ENCODE measurements at regions not wholly inside any gene's neighbourhood (a gene's known extent, or its start where the extent isn't known, plus 50 kb on each side); places are given as distances from the start of the nearest gene placed in this dataset.

DNA sequence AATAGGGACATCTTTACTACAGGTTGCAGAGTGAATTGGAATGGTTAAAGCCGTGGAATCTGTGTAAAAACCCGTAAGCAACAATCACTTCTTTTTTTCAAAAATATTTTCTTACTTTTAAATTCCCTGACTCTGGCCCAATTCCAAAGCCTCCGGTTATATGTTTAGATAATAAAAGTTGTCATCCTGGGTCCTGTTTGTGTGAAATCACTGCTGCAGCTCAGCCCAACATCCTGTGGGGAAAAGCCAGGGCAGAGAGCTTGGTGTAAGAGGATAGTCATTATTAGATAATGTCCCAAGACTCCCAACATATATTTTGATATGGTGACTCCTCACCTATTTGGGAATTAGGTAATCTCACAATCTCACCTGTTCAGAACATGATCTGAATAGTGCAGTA is 586.0 kb upstream of the BRINP1 start:
- intact Hi-C loops (cut with micrococcal nuclease) = no loop called here
- Histone ChIP-seq H4K20me1 (replicated peaks; ENCODE audit: control insufficient read depth, extremely low read depth, insufficient read depth, low read length) (no peaks in the 10 kb centered on the region), H3K36me3 (ENCODE audit: control insufficient read depth in 2 of 2, extremely low read depth in 1 of 2, insufficient read depth in 2 of 2, low read length in 2 of 2) (no peaks in the 10 kb centered on the region), H3K4me2 (ENCODE audit: insufficient read depth, low read length) (no peak overlapping the region), H3K4me1 (ENCODE audit: control insufficient read depth, extremely low read depth, insufficient read depth, low read length) (no peaks in the 10 kb centered on the region), H3K27ac (ENCODE audit: insufficient read depth, low read depth, low read length) (no peak overlapping the region), H3K9me1 (replicated peaks; ENCODE audit: control insufficient read depth, extremely low read depth, insufficient read depth, low read length) (no peaks in the 10 kb centered on the region), H3K27me3 (ENCODE audit: control insufficient read depth in 2 of 2, insufficient read depth in 2 of 2, low read length in 2 of 2) (no peaks in the 10 kb centered on the region), H3K4me3 (replicated peaks in 1 of 3; ENCODE audit: insufficient read depth in 1 of 3, low read depth in 1 of 3, low read length in 3 of 3) (no peak overlapping the region), H3K9me3 (replicated peaks; ENCODE audit: control insufficient read depth, insufficient read depth, low read length) (peaks cover under 1% of the 10 kb centered on the region), H2AFZ (ENCODE audit: low read depth, low read length) (no peak overlapping the region), H3K9ac (replicated peaks; ENCODE audit: extremely low read depth, insufficient read depth, low read length) (no peak overlapping the region), H3K79me2 (ENCODE audit: control insufficient read depth, insufficient read depth, low read length) (no peaks in the 10 kb centered on the region)
- BruUV-seq (replicated peaks) = no TSS peak
- DNase-seq (ENCODE audit: low read depth, low spot score) (no peak), FAIRE-seq (no peak)
- CTCF ChIA-PET = interaction anchor here (1.0 kb wide), 1 partner anchor 12 kb away, joined by 3 read pairs; no protein-coding TSS in a partner anchor
- TF ChIP-seq JUN (IDR thresholded peaks at IDR 0.05; ENCODE audit: borderline replicate concordance, insufficient read depth, insufficient read length, low read depth) (no peak), FOS (IDR thresholded peaks at IDR 0.05; ENCODE audit: borderline replicate concordance, insufficient read depth, low read length) (no peak), POLR2AphosphoS5 (IDR thresholded peaks at IDR 0.05; ENCODE audit: insufficient read depth, low read depth, low read length) (no peak), POLR2A (IDR thresholded peaks at IDR 0.05; ENCODE audit: low read depth, low read length) (no peak), MYC (IDR thresholded peaks at IDR 0.05; ENCODE audit: low read depth, low read length) (no peak), GATA2 (IDR thresholded peaks at IDR 0.05; ENCODE audit: insufficient read depth, insufficient read length, low read depth, low read length) (no peak), EZH2 (IDR thresholded peaks at IDR 0.05; ENCODE audit: borderline replicate concordance, low read depth, low read length, severe bottlenecking) (no peak)
- TF ChIP-seq, protein P1, sequence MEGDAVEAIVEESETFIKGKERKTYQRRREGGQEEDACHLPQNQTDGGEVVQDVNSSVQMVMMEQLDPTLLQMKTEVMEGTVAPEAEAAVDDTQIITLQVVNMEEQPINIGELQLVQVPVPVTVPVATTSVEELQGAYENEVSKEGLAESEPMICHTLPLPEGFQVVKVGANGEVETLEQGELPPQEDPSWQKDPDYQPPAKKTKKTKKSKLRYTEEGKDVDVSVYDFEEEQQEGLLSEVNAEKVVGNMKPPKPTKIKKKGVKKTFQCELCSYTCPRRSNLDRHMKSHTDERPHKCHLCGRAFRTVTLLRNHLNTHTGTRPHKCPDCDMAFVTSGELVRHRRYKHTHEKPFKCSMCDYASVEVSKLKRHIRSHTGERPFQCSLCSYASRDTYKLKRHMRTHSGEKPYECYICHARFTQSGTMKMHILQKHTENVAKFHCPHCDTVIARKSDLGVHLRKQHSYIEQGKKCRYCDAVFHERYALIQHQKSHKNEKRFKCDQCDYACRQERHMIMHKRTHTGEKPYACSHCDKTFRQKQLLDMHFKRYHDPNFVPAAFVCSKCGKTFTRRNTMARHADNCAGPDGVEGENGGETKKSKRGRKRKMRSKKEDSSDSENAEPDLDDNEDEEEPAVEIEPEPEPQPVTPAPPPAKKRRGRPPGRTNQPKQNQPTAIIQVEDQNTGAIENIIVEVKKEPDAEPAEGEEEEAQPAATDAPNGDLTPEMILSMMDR (IDR thresholded peaks at IDR 0.05; ENCODE audit: extremely low read depth in 1 of 2, insufficient read depth in 1 of 2, low read depth in 1 of 2, low read length in 2 of 2) = no peak
- TF ChIP-seq, protein P2, sequence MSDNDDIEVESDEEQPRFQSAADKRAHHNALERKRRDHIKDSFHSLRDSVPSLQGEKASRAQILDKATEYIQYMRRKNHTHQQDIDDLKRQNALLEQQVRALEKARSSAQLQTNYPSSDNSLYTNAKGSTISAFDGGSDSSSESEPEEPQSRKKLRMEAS (IDR thresholded peaks at IDR 0.05; ENCODE audit: insufficient read depth, insufficient read length) = no peak
- dilution Hi-C loops (cut with MboI; ENCODE audit: extremely low pct_ligation_motif_present, low sequenced_read_pairs) = no loop called here
- POLR2A ChIA-PET = no interaction called here

All from endothelial cell of umbilical vein (primary cell).